NB4 (cell line): ENCODE measurements at regions not wholly inside any gene's neighbourhood (a gene's known extent, or its start where the extent isn't known, plus 50 kb on each side); places are given as distances from the start of the nearest gene placed in this dataset.

Experiments used
- CTCF ChIP-seq: IDR thresholded peaks from one replicate; pipeline ENCODE4 v1.5.1; 2012; ENCODE audit warnings: low read depth, low read length
- MAX ChIP-seq: IDR thresholded peaks from 2 replicates; pipeline ENCODE4 v1.6.1; 2011; ENCODE audit warnings: low read depth, low read length
- MYC ChIP-seq: IDR thresholded peaks from 2 replicates; pipeline ENCODE4 v1.6.1; 2011; ENCODE audit warnings: low read depth, low read length
- POLR2A ChIP-seq: IDR thresholded peaks from 2 replicates; pipeline ENCODE4 v1.6.1; 2011; ENCODE audit warnings: mild to moderate bottlenecking; ENCODE audit not compliant: insufficient read length; ENCODE audit errors: extremely low read depth

DNA sequence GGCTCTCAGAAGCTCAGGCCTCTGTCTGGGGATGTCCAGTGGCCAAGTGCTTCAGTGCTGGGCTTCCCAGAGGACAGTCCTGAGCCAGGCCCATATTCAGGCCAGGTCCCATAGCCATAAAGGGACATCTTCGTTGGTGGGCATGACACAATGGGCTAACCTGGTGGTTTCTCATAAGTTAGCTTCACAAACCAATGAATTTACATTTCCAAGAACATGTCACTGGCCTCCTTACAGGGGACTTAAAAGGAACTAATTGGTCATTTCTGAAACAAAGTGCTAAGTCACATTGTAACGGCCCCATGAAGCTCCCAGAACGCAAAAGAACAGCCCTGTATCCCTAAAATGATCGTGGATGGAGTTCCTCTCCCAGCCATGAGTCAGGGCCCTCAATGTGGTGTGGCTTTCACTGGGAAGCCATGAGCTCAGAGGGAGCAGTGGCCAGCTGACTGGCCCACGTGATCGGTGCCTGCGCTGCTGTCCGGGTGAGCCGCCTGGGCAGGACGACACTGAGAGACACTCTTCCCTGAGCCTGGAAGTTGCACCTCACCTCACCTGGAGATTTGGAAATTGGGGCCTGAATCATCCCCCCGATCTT lies 163.7 kb upstream of the APCDD1 start:
- TF ChIP-seq CTCF = no peak
- TF ChIP-seq POLR2A = no peak
- no peak for TF ChIP-seq MAX
- TF ChIP-seq MYC = no peak
